HG03432 (cell line): ENCODE measurements at regions not wholly inside any gene's neighbourhood (a gene's known extent, or its start where the extent isn't known, plus 50 kb on each side); places are given as distances from the start of the nearest gene placed in this dataset.

Experiments
- ATAC-seq: cut with Tn5 transposase; IDR thresholded peaks from one replicate; pipeline ENCODE4 v1.9.1; 2021; ENCODE audit warnings: mild to moderate bottlenecking, moderate library complexity; ENCODE audit not compliant: unreplicated experiment

DNA sequence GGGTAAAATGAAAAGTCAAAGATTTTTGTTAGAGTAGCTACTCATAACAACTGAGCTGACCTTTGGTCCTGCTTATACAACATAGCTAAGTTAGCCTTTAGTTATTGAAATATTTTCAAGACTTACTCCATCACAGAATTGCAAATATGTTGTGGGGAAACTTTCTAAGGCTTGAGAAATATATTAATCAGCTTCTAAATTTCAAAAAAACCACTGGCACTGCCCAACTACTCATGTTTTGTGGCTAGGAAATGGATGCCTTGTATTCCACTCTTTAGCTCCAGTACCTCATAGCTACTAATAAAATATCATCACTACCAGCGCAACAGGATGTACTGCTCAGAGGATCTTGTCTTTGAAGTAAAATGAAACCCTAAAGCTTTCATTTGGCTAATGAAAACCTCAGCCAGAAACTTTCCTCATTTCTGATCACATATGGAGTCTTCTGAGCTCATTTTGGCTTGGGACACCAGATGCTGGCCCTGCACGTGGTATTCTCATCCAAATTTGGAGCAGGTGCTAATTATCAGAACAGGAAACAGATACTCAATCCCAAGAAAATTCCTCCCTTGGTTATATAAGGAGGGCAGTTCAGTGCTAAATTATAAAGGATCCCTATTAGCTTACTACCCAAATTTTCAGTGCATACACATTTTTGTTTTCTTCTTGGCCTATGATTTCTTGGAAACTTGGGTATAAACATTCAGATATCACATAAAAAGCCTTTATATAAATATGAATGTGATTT is 690.7 kb downstream of the ADGRL2 start:
- ATAC-seq, result no peak

GRCh38 chr1:82487778-82488177 is 687.0 kb downstream of the ADGRL2 start:
- ATAC-seq, result no peak

GRCh38 chr1:82486969-82487368 is 686.2 kb downstream of the ADGRL2 start:
- no peak for ATAC-seq

DNA sequence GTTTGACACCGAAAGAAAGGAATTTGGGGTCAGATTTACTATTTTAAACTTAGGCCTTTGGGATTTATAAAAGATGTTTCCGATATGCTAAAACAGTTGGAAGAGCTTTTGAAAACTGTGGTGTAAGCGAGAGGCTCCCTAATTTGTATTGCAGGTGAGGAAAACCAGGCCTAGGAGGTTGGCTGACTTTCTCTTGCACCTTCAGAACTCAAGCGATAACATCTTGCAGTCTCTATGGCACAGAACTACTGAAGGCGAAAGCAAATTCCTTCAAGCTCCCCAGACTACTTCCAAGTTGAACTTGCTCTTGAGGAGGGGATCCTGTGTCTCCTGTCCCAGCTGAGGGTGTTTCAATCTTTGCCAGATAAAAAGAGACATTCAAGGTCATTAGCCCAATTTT is 685.7 kb downstream of the ADGRL2 start:
- ATAC-seq, result no peak

- ATAC-seq, result no peak
Measured at GRCh38 chr1:82485591-82486369, 685.0 kb downstream of the ADGRL2 start.

GRCh38 chr1:82483146-82483545 is 682.4 kb downstream of the ADGRL2 start:
- no peak for ATAC-seq

GRCh38 chr1:82478916-82479315 is 678.2 kb downstream of the ADGRL2 start:
- ATAC-seq, result no peak

- no peak for ATAC-seq
Measured at GRCh38 chr1:82472489-82473131, 671.9 kb downstream of the ADGRL2 start.

GRCh38 chr1:82466891-82467290 is 666.2 kb downstream of the ADGRL2 start:
- no peak for ATAC-seq

- no peak for ATAC-seq
Measured at GRCh38 chr1:82466416-82466815, 665.7 kb downstream of the ADGRL2 start.

- no peak for ATAC-seq
Measured at GRCh38 chr1:82465024-82465423, 664.3 kb downstream of the ADGRL2 start.

GRCh38 chr1:82464362-82465001 is 663.7 kb downstream of the ADGRL2 start:
- ATAC-seq, result no peak

- no peak for ATAC-seq
Measured at GRCh38 chr1:82463951-82464350, 663.2 kb downstream of the ADGRL2 start.

DNA sequence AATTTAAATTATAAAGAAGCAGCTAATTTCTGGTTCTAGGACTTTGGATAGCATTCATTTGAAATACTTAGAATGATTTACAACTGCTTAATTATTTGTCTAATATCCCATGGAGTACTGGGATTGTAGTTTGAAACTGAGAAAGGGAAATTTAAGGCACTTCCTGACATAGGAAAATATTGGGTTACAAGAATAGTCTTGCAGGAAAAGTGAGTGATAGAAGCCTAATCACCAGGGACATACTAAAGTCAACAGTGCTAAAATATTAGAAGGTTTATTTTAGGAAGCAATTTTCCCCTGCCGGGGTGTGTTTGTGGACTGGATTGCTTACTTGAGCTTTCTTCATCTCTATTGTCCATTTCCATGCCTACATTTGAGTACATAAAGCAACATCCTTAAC is 661.6 kb downstream of the ADGRL2 start:
- no peak for ATAC-seq

DNA sequence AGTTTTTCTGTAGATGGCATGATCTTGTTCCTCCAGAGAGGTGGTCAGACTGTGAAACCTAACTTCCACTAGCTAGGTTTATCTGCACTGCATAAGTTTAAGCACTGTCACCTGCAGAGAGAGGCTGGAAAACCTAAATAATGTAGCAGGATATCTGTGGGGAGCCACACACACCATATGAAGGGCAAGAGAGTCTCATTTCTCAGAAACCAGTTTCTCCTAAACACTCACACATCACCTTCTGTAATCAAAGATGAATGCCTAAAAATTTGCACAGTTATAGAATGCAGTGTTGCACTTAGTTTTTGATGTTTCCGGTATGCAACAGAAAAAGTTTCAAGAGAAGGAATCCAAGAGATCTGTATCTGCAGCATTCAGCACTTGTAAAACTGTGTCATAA is 654.6 kb downstream of the ADGRL2 start:
- no peak for ATAC-seq

GRCh38 chr1:82454431-82454830 is 653.7 kb downstream of the ADGRL2 start:
- ATAC-seq, result no peak

GRCh38 chr1:82453511-82454185 is 652.9 kb downstream of the ADGRL2 start:
- no peak for ATAC-seq

- ATAC-seq, result no peak
Measured at GRCh38 chr1:82452096-82452495, 651.4 kb downstream of the ADGRL2 start.

GRCh38 chr1:82451191-82451590 is 650.5 kb downstream of the ADGRL2 start:
- ATAC-seq, result no peak

DNA sequence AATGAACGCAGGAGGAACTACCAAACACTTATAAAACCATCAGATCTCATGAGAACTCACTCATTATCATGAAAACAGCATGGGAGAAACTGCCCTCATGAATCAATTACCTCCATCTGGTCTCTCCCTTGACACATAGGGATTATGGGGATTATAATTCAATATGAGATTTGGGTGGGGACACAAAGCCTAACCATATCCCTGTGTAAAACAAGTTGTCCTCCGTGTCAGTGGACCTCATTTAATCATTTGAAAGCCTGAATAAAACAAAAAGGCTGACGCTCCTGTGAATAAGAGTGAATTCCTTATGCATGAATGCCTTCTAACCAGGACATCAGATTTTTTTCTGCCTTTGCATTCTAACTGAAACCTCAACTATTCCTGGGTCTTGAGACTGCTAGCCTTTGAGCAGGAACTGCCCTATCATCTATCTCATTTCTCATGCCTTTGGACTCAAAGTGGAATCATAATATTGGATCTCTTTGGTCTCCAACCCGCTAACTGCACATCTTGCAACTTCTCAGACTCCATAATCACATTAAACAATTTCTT is 648.8 kb downstream of the ADGRL2 start:
- no peak for ATAC-seq

DNA sequence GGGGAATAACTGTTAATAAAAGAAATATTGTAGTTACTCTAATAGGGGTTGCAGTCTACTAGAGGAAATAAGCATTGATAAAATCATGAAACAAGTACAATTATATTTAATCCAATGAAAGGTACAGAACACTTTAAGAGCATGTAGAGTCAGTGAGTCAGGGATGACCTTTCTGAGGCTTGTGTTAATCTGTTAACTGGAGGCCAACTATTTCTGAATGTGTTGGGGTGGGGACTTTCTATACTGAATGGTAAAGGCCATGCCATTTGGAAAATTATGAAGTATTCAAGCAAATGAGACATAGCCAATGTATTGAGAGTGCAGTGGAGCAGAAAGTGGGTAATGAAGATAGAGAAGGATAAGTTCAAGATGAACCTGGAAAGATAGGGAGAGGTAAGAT is 646.2 kb downstream of the ADGRL2 start:
- no peak for ATAC-seq
